HG03060 (cell line): ENCODE measurements at regions not wholly inside any gene's neighbourhood (a gene's known extent, or its start where the extent isn't known, plus 50 kb on each side); places are given as distances from the start of the nearest gene placed in this dataset.
"Not testable (repeated sequence)": the region's sequence is repeated elsewhere in the genome, so short reads cannot be mapped to it uniquely, and the experiment has no call there.

Source experiments
- ATAC-seq: cut with Tn5 transposase; IDR thresholded peaks from one replicate; pipeline ENCODE4 v1.9.1; 2021; ENCODE audit warnings: low read depth, moderate number of reproducible peaks; ENCODE audit not compliant: unreplicated experiment

DNA sequence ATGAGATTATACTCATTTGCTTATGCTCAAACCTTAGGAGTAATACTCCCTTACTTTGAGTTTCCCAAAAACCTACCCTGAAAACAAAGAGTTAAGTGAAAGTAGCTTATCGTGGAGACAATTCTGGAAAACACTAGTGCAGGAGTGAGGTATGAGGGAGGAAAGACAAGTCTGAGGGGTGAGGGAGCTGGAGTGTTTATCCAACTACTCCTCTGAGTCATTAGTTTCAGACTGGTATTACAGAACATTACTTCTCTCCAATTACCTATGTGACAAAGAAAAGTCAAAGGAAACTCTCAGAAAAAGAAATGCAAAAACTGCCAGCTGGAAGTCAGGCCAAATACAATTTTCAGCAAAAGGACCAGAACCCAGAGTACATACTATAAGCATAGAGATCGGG is 171.1 kb upstream of the SPTLC3 start:
- ATAC-seq, result no peak

- ATAC-seq, result no peak
These were observed 170.4 kb upstream of the SPTLC3 start for GRCh38 chr20:12838261-12838866.

- no peak for ATAC-seq
These were observed 160.9 kb upstream of the SPTLC3 start for GRCh38 chr20:12847872-12848271.

GRCh38 chr20:12849225-12849910 is 159.4 kb upstream of the SPTLC3 start:
- ATAC-seq, result no peak

- not testable (repeated sequence) for ATAC-seq
These were observed 151.1 kb upstream of the SPTLC3 start for GRCh38 chr20:12857643-12858042.

GRCh38 chr20:12860619-12861247 is 148.0 kb upstream of the SPTLC3 start:
- ATAC-seq, result no peak

DNA sequence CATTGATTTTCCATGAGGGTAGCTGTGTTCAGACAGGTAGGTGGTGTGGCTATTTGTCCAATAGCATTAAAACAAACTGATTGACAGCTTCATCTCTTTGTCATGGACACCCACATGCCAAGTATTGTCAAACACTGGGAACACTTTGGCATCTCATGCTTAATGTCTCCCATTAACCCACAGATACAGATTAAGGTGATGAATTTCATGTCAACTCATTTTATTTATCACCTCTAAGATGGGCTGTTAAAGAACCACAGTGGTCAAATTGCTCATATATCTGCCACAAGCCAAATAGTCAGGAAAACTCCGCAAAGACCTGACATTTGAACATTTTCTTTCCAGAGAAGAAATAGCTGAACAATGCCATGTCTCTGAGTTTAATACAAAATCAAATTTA is 139.1 kb upstream of the SPTLC3 start:
- no peak for ATAC-seq

DNA sequence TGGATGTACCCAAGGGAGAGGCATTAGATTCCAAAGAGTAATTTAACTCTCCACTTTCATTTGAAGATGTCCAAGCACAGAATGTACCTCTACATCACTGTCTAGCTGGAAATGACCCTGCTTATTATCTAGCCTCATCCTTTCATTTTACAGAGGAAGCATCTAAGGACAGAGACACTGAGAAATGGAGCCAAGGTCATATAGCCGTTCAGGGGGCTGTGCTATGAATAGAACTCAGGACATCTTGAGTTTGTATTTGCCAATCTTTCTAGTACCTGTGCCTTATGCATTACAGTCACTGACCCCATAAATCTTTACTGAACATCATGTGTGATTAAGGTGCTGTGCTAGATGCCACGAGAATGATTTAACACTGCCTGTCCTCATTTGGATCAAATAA is 138.2 kb upstream of the SPTLC3 start:
- no peak for ATAC-seq

- no peak for ATAC-seq
These were observed 133.8 kb upstream of the SPTLC3 start for GRCh38 chr20:12874933-12875332.

- no peak for ATAC-seq
These were observed 133.3 kb upstream of the SPTLC3 start for GRCh38 chr20:12875510-12875909.

- no peak for ATAC-seq
These were observed 125.8 kb upstream of the SPTLC3 start for GRCh38 chr20:12882832-12883506.

DNA sequence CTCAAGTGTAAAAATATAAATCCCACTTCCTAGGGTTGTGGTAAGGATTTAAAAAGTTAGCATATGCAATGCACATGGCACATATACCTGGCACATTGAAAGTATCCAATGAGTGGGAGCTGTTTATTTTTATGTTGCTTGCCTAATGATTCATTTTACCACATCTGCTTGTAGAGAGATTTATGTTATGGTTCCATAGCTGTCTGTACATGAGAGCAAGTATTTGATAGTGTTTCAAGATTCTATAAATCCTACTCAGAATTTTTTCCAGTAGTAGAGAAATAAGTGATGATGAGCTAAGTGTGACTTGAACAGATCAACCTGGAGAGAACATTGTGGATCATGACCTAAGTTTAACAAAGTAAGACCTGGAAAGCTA is 125.3 kb upstream of the SPTLC3 start:
- ATAC-seq, result no peak

DNA sequence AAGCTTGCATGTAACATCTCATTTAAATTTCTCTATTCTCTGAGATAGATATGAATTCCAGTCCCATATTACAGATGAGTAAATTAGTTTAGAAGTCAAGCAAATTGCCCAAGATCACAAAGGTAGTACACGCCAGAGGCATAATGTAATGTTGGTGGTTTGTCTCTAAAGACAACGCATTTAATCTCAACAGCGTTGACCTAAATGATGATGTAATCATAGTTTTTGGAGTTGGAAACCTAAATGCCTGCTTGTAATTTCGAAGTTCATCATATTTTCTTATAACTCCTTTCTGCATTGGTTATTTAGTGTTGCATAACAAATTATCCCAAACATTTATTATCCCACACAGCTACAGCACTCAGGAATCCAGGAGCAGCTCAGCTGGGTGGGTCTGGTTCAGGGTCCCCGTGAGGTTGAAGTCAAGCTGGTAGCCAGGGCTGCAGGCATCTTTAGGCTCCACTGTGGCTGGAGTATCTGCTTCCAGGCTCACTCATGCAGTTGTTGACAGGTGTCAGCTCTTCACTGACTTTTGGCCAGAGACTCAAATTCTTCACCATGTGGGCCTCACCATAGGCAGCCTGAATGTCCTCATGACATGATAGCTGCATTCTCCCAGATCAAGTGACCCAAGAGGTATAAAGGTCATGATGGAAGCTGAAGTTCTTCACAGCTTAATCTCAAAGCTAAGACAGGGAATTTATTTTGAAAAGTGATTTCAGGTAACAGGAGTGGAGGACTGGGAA is 122.0 kb upstream of the SPTLC3 start:
- ATAC-seq, result no peak

DNA sequence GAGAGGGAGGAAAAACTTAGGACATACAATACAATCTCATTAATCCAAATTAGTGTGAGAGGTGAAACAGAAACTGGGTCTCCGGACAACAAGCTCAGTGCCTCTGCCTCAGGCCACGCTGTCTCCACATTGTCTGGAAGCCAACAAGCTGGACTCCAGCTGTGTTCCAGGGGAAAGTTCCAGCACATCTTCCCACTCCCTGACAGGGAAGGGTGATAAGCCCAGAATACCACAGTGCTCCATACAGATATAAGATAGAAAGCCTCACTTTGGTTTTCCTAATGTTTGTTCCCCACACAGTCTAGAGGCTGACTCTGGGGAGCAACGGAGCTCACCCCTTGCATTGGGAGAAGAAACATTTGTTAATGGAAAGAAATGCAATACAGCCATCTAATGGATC is 117.1 kb upstream of the SPTLC3 start:
- no peak for ATAC-seq

DNA sequence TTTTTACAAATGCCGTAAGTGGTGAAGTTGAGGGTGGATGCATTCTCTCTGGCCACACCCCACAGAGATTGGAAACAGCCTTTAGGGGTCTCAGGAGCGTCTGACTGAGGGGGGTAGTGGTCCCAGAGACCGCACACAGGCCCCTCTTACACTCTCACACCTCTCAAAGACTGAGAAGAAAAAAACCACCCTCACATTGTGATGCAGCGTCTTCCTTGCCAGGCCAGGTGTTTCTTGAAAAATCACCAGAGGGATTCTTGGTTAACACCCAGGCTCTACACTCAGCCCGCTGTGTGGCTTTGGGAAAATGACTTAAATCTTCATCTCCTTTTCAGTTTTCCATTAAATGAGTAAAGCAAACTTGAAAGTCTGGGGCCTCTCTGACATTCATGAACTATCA is 115.8 kb upstream of the SPTLC3 start:
- no peak for ATAC-seq

GRCh38 chr20:12893653-12894052 is 115.1 kb upstream of the SPTLC3 start:
- no peak for ATAC-seq

DNA sequence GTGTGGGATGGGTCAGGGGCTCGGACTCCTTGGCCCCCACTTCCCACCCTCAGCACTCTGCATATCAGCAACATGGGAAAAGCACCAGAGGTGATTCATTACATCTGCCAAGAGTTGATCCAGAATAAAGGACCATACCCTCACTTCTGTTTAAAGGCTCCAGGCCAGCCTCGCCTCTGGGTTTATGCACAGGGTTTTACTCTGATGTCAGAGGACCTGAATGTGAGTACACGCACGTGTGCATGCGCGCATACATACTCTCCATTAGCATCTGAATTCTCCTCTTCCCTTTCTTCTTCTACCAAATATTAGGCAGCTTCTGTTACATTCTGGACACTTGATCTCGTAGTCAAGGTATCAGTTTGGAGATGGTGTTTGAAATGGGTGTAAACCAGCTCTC is 114.7 kb upstream of the SPTLC3 start:
- ATAC-seq, result no peak

GRCh38 chr20:12896180-12896579 is 112.6 kb upstream of the SPTLC3 start:
- no peak for ATAC-seq

DNA sequence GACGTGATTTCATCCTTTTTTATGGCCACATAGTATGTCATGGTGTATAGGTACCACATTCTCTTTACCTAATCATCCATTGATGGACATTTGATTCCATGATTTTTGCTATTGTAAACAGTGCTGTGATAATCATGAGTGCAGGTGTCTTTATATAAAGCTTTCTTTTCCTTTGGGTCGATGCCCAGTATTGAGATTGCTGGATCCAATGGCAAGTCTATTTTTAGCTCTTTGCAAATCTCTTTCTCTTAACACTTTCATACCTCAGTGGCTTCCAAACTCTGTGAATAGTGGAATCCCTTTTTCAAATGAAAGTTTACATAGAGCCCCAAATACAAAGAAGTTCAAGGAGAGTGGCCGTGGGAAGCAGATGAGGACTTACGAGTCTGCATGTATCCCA is 105.8 kb upstream of the SPTLC3 start:
- no peak for ATAC-seq

GRCh38 chr20:12906361-12906760 is 102.4 kb upstream of the SPTLC3 start:
- ATAC-seq, result no peak

DNA sequence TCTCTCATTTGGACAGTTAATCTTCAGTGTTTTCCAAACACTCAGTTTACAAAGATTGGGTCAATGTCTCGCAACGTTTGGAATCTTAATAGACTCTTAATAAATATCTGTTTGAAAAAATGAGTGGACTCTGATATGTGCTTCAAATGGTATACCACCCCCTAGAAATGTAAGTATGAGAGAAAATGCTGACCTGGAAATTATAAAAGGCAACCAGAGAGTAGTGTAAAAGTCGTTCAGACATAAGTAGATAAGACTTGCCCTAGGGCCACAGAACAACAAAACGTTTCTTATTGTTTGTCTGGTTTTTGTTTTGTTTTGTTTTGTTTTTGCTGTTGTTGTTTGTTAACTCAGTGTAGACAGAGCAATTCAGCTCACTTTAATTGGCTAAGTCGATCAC is 97.4 kb upstream of the SPTLC3 start:
- ATAC-seq, result no peak
